LoVo (cell line): ENCODE measurements at regions not wholly inside any gene's neighbourhood (a gene's known extent, or its start where the extent isn't known, plus 50 kb on each side); places are given as distances from the start of the nearest gene placed in this dataset.
A peak's percentile ranks its signal among the peaks of the same experiment; 100 is the strongest.
"Not testable (repeated sequence)": the region's sequence is repeated elsewhere in the genome, so short reads cannot be mapped to it uniquely, and the experiment has no call there.

ENCODE experiments used
- DNase-seq: peaks from one replicate; pipeline ENCODE4 v3.0.0-alpha.2; 2016; ENCODE audit warnings: low spot score

DNA sequence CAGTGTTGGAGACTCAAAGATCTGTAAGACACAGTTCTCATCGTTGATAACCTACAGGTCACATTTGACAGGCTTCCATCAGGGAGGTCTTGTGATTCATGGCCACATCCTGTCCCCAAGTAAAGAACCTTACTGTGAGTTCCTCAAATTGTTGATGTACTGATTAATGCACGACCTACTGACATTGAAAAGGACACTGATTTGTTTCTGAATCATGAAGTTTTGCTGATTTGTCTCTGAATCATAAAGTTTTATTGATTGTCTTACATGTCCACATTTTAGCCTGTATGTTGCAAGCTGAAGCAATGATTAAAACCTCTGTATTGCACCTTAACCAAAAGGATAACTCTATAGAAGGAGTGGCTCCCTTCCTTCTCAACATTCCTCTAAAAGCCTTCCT, 476.3 kb upstream of the RUNX1 start:
- DNase-seq: no peak

DNA sequence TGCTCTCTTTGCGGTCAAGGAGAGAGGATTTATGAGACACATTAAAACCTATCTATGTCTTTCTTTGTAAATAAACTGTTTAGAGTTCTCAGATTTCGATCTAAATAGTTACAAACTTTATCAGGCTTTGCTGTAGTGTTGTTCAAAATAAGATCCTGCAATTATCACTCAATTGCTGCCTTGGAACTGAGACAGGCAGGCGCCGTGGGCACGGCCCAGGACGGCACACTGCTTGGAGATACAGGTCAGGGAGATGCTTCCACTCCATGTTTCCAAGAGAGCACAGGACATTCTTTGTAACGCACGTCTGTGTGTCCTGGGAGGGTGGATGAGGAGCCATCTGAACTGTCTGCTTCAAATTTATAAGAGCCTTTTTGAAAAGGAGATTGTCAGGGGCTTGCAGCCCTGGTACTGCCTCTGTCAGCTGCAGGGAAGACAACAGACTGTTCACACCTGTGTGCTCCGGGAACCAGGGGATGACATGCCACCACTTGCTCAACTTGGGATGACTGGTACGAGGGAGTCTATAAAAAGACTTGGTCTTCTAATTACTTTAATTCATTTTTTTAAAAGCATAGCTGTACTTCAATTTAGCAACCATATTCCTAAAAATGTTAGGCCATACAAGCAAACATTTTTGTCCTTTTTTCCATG, 472.9 kb upstream of the RUNX1 start:
- DNase-seq: no peak

DNA sequence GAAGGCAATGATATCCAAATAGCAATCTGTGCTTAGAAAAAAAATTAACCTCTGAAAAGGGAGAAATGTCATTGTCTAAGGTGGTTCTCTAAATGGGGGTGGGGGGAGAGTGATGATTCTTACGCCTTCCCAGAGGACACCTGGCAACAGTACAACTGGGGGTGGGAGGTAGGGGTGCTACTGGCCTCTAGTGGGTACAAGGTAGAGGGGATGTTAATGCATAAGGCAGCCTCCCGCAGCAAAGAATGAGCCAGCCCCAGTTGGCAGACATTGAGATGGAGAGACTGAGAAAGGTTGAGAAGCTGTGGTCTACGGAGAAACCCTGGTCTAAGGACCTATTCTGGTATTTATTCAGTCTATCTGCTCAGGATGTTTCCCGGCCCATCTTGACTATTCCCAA, 472.2 kb upstream of the RUNX1 start:
- no peak for DNase-seq

DNA sequence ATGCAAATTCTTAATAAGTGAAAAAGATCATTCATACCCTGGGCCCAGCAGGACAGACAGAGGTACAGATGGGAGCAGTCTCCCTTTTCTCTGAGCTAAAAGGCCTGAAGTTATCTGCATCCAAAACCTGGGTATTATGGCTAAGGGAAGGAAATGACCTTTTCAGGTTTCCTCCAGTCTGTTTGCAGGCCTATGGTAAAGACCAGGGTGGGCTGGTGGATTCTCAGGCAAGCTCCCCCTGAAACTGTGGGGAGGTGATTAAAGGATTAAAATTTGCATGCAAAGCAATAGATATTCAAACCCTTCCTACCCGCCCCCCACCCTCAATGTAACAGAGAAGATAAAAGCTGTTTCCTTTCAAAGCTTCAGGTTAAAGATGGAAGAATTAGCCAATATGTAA, 471.8 kb upstream of the RUNX1 start:
- no peak for DNase-seq

DNA sequence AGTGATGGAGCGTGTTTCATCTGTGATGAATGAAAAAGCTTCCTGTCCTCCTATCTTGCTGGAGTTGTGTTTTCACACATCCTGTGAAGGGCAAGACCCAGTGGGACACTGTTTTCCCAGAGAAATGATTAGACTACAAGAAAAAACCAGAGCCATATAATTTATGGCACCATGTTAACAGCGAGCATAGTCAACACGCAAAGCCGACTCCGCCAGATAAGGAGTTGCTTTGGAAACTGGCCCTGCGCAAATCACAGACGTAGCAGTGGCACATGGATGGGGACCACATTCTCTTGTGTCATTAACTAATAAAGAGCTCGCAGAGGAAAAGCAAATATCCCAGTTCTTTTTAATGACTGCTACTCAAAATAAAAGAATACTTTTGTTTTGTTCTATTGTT, 471.2 kb upstream of the RUNX1 start:
- DNase-seq: no peak

DNA sequence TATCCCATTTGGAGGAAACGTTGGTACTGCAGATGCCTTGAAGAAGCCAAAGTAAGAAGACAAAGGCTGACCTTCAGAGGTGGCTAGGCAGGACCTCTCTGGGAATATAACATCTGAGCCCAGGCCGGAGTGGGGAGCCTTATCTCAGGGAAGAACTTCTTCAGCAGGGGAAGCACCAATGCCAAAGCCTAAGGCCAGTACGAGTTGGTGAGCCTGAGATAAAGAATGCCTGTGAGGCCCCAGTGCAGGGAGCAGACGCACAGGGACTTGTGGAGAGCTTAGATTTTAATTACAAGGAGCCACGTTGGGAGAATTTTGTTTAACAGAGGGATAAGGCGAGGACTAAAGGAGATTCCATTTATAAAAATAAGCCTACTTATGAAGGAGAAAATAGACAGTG, 468.8 kb upstream of the RUNX1 start:
- no peak for DNase-seq

DNA sequence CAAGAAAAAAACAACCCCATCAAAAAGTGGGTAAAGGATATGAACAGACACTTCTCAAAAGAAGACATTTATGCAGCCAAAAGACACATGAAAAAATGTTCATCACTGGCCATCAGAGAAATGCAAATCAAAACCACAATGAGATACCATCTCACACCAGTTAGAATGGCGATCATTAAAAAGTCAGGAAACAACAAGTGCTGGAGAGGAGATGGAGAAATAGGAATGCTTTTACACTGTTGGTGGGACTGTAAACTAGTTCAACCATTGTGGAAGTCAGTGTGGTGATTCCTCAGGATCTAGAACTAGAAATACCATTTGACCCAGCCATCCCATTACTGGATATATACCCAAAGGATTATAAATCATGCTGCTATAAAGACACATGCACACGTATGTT, 467.2 kb upstream of the RUNX1 start:
- DNase-seq: not testable (repeated sequence)

DNA sequence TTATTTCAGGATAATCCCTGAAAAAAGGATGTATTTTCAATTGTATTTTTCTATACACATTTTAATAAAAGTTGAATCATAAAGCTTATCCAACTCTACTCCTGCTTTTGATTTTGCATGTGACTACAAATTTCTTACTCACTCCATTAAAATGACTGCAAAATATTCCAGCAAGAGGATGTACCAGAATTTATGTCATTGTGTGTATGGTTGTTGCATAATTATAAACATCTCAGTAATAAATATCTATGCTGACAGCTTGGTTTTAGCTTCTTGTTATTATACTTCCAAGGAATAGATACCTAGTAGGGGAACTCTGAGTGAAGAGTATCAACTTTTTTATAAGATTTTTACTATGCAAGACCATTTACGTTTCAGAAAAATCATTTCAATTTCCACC, 463.2 kb upstream of the RUNX1 start:
- DNase-seq: no peak

DNA sequence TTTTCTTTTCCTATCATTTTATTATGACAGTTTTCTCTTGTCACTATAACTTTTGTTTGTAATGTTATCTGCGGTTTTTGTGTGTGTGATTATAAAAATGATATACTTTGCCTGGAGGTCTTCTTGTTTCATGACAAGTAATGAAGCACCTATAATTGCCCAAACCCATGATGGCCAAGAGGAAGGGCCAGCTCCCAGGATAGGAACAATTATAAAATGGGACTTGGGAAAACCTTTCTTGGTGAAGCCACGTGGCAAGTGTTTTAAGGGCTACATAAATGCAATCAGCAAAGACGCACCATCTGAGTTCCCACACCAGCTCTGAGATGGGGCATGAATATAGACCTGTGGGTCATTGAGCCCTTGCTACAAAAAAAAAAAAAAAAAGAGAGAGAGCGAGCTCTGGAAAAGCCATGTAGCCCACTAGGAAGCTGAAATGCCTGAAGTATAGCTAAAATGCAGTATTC, 462.6 kb upstream of the RUNX1 start:
- DNase-seq: peak; percentile 36

DNA sequence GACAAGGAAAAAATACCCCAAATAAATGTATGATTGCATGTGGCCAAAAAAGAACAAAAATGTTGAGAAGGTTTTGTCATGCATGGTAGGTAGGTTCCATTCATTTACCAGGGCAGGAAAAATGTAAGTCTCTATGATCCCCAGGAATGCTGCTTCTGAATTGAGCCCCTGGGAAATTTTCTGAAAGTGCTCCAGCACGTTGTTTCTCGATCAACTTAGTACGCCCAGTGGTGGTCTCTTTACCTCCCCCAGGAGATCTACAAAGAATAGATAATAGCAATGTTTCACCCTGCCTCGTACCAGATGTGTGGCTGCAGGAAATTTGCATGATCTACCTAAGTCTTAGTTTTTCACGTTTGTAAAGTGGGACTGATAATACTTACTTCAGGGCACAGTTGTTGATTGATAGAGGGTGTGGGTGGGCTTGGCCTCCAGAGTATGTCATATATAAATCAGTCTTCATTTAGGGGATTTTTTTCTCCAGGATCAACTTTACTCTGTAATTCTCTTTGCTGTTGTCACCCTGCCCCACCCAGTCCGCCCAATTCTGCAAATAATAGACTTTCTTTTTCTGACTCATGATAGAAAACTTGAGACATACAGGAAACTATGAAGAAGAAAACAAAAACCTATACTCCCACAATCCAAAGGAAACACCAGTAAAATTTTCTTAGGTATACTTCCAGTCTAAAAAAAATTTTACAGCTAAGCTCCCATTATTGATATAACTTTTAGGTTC, 462.0 kb upstream of the RUNX1 start:
- DNase-seq: peak; percentile 26

DNA sequence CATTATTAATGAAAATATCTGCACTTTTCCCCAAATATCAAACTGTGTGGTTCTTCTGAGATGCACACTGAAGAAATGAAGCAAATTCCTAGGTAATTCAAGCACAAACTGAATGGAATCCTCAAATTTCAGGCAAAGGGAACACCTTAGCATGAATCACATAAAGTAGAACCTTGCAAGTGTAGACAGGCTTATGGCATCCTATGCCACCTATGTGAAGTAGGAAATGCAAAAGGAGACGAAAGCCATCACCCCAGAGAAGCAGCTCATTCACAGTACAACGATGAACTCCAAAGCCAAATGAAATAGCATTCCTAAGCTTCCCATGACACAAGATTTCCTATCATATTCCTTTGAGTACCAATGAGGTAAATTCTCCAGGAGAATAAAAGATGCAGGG, 461.2 kb upstream of the RUNX1 start:
- no peak for DNase-seq

DNA sequence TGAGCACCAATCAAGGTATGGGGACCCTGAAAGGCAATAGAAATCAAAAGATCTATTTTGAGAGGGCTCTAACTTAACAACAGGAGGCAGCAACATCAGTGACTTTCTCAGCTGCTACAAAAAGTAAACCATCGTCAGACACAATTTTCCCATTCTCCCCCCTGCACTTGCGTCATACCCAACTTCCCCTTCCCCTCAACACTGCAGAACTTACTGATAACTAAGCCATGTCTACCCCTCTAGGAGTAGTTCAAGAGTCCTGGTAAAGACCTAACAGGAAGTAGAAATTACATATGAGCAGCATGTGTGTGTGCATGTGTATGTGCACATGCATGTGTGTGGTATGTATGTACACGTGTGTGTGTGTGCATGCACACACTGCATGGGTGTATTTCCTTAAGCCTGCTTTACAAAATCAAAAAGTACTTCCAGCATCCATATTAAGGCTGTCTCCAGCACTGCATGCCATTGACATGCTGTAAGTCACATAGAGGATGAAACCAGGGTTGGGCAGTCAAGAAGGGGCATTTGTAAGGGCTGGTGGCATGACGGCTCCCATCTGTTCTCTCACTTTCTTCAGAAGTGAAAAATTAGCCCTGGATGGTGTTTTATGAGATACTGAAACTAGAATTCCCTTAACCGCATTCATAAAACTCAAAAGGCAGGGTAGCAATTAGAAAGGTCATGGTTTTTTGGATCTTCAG, 460.1 kb upstream of the RUNX1 start:
- no peak for DNase-seq

DNA sequence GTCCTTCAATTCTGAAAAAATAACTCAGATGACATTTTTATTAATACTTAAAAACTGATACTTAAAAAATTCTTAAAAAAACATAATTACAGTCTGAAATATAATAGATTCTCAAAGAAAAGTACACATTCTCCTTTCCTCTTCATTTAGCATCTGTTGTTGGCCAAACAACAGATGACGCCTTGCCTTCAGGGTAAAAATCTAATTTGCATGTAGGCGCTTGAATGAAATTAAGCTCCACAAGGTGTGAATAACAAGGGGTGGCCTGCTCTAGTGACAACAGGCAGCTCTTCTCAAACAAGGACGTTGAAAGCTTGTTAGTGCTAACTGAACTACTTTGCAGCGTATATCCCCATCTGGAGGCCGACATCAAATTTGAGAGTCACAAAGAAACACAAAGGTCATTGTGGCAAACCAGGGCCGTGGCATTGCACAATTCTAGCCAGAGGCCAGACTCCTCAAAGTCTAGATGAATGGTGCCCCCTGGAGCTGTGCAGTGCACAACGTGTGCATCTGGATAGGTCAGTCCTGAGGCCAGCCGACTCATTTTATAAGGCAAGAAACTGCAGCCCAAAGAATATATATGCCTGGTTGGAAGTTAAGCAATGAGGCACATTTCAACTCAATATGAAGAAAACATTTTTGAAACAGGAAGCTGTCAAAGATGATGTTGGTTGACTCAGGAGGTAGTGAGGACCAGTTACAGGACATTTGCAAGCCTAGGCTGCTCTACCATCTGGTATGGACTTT, 459.2 kb upstream of the RUNX1 start:
- peak; percentile 16 for DNase-seq

DNA sequence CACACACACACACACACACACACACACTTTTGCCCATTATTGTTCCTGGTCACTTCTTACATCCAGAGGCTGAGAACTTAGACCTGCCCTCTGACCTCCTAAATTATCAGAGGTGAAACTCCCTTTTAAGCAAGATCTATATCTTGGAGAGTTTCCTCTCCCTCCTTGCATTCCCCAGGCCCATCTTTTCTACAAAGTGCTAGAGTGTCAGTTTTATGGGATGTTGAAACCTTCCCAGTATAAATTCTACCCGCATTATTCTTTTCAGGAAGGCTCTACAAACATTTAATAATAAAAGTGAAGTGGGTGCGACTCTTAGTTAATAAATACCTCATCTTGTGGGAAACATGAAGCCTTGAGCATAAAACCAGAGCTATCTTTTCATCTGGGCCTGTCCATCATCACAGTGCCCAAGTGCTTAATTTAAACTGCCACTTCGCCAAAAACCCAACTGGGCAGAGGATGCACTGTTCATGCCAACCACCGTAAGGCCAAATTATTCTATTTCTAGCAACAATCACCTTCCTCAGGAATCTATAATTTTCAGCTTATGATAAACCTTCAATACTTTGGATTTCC, 458.2 kb upstream of the RUNX1 start:
- no peak for DNase-seq

DNA sequence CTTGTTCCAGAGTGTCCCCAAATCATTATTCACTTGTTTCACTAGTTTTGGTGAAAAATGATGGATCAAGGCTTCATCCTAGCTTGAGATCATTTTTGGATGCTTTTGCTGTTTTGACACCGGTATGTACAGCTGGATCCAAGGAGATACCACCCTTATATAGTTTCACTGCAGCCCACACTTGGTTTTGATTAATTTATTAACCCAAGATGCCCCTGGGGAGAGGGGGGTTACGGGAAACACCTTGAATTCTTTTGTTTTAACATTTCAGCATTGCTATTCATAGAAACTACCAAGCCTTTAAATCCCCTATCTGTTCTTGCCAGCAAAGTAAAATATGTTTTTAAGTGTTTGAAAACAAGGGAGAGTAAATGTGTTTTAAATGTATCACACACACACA, 457.7 kb upstream of the RUNX1 start:
- no peak for DNase-seq

DNA sequence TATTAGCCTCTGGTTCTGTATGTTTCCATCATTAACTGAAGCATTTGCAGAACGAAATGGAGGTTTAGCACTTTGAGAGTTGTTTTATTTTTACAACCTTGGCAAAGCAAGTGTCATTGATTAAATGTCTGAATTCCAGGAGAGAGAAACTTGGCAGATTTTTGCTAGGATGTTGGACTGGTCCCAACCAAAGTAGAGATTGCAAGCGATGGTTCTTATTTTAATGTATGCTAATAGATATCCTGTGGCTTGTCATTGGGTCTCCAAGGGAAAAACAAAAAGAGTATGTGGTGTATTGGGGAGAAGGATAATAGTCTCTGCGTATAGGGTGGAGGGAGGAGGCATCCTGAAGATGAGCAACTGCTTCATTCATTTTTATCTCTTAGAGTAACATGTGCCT, 457.2 kb upstream of the RUNX1 start:
- DNase-seq: no peak

DNA sequence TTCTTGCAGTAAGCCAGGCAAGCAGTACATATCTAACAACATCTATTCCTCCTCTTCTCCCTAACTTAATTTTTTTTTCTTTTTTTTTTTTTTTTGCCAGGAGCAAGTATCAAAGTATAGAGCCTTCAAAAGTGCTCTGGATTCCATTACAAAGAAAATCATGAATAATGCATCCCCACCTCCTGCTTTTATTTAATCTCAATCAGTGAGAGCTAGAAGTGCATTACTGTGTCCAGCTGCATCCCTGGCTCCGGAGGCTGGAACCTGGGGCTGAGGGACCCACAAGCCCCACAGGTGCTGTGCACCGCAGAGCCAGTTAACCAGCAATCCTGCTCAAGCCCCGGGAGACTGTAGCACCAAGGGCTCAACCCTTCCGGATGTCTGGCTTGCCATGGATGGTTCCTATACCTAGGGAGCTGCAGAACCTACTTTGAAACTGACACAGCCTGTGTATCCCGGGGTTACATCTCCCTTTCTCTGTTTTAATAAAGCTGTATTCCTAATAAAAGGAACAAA, 455.9 kb upstream of the RUNX1 start:
- no peak for DNase-seq

DNA sequence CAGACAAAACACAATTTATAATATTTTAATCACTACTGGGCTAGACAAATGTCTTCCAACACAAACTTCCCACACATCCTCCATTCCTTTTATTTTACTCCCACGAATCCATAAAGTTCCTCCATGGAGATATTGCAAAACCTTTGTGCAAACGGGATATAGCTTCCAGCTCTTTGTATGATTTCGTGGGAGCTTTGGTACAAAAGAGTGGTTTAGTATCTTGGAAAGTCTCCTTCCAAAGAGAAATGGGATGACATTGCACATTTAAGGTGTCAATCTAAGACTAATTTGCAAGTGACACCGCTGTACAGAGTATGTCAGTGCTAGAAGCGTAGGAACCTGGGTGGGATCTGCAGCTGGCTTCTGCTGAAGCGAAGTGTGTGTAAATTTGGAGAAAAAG, 455.2 kb upstream of the RUNX1 start:
- no peak for DNase-seq

DNA sequence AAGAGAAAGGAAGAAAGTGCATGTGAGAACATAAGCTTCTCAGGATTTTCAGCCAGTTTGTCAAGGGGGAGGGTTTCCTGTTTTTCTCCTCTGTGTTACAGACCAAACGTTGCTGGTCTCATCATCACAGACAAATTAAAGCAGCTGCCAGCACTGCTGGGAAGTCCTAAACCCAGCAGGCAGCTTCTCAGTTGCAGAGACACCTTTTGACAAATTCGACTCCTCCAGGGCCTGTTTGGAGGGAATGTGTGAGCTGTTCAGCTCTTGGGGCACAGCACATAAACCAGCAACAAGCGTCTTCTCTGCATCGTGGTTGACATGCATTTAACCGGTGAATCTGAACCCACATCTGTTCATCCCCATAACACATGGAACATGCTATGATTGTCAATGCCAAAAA, 454.6 kb upstream of the RUNX1 start:
- no peak for DNase-seq

DNA sequence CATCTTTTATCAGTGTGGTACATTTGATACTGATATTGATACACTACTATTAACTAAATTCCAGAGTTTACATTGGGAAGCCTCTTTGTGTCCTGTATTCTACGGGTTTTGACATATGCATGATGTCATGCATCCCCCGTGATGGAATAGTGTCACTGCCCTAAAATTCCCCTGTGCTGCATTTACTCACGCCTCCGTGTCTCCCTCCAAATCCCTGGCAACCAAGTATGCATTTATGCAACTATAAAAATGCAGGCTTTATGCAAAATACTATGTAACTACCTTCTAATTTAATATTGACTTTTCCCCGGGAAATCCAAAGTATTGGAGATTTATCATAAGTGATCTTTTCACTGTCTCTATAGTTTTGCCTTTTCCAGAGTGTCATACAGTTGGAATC, 453.7 kb upstream of the RUNX1 start:
- no peak for DNase-seq

DNA sequence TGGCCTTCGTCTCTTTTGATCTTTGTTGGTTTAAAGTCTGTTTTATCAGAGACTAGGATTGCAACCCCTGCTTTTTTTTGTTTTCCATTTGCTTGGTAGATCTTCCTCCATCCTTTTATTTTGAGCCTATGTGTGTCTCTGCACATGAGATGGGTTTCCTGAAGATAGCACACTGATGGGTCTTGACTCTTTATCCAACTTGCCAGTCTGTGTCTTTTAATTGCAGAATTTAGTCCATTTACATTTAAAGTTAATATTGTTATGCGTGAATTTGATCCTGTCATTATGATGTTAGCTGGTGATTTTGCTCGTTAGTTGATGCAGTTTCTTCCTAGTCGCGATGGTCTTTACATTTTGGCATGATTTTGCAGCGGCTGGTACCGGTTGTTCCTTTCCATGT, 448.4 kb upstream of the RUNX1 start:
- DNase-seq: not testable (repeated sequence)
